ENCODE measurements at regions not wholly inside any gene's neighbourhood (a gene's known extent, or its start where the extent isn't known, plus 50 kb on each side); places are given as distances from the start of the nearest gene placed in this dataset.

DNA sequence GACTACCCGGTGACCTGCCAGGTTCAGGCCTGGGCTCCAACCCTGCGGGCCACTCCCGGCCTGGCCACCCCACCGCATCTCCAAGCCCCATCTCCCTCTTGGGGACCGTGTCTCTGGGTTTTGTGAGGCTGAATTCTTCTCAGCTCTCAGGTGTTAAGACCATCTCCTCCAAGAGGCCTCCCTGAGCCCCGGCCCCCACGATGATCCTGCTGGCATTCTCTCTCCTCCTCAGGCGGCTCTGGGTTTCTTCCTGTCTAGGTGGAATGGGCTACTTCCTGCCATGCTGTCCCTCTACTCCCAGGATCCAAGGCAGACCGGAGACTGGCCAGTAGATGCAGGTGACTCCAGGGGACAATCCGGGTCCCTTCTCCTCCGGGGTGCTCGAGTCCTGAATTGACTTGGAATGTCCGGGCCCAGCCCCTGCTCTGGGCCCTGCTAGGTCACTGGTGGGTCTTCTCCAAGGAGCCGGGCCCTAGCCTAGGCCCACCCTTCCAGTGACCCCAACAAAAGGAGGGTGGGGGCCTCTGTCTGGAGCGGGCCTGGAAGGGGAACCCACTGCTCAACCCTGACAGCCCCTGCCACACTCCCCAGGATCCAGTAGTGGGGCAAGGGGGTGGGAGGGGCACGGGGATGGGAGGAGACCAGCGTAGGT is 219.8 kb downstream of the C9orf50 start:
- no peaks in the 10 kb centered on the region for H3K9me3 Mint-ChIP-seq
- no peak overlapping the region for H3K4me3 Mint-ChIP-seq
- no peaks in the 10 kb centered on the region for H3K36me3 Mint-ChIP-seq (ENCODE audit: low read depth)
- no peaks in the 10 kb centered on the region for H3K36me3 ChIP-seq (ENCODE audit: insufficient read depth, low read length)
- CTCF ChIA-PET = no interaction called here
- H3K27ac ChIP-seq (ENCODE audit: low read depth in 1 of 2, low read length in 2 of 2) = no peak overlapping the region
- H3K4me1 Mint-ChIP-seq (ENCODE audit: low read depth) = peaks cover 4% of the 10 kb centered on the region
- DNase-seq (no peak), ATAC-seq (ENCODE audit: poor library complexity) (no peak)
- TF ChIP-seq, protein P1, sequence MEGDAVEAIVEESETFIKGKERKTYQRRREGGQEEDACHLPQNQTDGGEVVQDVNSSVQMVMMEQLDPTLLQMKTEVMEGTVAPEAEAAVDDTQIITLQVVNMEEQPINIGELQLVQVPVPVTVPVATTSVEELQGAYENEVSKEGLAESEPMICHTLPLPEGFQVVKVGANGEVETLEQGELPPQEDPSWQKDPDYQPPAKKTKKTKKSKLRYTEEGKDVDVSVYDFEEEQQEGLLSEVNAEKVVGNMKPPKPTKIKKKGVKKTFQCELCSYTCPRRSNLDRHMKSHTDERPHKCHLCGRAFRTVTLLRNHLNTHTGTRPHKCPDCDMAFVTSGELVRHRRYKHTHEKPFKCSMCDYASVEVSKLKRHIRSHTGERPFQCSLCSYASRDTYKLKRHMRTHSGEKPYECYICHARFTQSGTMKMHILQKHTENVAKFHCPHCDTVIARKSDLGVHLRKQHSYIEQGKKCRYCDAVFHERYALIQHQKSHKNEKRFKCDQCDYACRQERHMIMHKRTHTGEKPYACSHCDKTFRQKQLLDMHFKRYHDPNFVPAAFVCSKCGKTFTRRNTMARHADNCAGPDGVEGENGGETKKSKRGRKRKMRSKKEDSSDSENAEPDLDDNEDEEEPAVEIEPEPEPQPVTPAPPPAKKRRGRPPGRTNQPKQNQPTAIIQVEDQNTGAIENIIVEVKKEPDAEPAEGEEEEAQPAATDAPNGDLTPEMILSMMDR (IDR thresholded peaks at IDR 0.05) = no peak
- intact Hi-C loops (cut with DNase I, micrococcal nuclease) = no loop called here
- no peak overlapping the region for H3K27ac Mint-ChIP-seq
- peaks cover 4% of the 10 kb centered on the region for H3K4me1 ChIP-seq (ENCODE audit: insufficient read depth, low read length)
- H3K9me3 ChIP-seq (ENCODE audit: control insufficient read depth in 1 of 2, insufficient read depth in 1 of 2, low read length in 2 of 2) = no peaks in the 10 kb centered on the region
- H3K27me3 ChIP-seq (ENCODE audit: control insufficient read depth in 1 of 2, insufficient read depth in 2 of 2, low read length in 2 of 2) = no peaks in the 10 kb centered on the region
- POLR2A ChIA-PET = no interaction called here
- no peak overlapping the region for H3K4me3 ChIP-seq (ENCODE audit: low read length)
- no peaks in the 10 kb centered on the region for H3K27me3 Mint-ChIP-seq

DNA sequence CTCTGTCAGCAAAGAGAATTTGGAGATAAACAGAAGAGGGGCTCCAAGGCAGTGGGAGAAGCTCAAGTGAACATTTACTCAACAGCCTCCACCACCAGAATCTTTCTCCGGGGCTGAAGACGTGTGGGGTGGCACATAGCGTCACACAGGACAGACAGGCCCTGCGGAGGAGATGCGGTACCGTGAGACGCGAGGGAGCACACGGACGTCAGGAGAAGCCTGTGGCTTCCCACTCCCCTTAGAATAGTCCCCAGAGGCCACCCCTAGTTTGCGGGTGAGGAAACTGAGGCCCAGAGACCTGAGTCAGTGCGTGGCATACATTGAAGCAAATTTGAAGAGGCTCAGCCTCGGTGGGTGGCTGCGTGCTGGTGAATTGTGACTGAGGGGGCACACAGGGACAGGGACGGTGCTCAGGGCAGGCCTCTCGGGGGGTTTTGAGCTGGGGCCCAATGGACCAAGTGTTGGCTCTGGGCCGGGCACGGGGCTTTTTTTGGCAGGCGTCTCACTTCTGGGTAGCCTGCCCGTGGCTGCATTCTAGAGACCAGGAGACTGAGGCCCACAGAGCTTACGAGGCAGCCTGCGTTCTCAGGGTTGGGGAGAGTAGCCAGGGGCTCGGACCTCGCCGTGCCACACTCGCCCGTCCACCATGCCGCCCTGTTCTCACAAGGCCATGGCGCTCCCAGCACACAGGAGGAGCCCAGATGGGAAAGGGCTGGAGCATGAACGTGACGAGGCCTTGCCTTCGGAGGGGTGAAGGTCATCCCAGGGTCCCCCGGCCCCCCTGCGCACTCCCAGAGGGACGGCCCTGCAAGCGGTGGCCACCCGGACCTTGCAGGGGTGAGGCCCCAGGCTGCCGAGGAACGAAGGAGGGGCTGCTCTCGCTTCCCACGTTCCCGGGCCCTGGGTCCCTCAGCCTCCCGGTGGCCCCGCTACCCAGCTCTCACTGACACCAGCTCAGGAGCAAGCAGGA is 220.6 kb downstream of the C9orf50 start:
- H3K36me3 Mint-ChIP-seq (ENCODE audit: low read depth) = no peaks in the 10 kb centered on the region
- TF ChIP-seq, protein P1 (IDR thresholded peaks at IDR 0.05) = no peak
- no peak overlapping the region for H3K27ac Mint-ChIP-seq
- Histone ChIP-seq H3K4me3 (ENCODE audit: low read length) (no peak overlapping the region), H3K36me3 (ENCODE audit: insufficient read depth, low read length) (no peaks in the 10 kb centered on the region), H3K27ac (ENCODE audit: low read depth in 1 of 2, low read length in 2 of 2) (no peak overlapping the region), H3K27me3 (ENCODE audit: control insufficient read depth in 1 of 2, insufficient read depth in 2 of 2, low read length in 2 of 2) (no peaks in the 10 kb centered on the region), H3K4me1 (ENCODE audit: insufficient read depth, low read length) (peaks cover 4% of the 10 kb centered on the region), H3K9me3 (ENCODE audit: control insufficient read depth in 1 of 2, insufficient read depth in 1 of 2, low read length in 2 of 2) (no peaks in the 10 kb centered on the region)
- intact Hi-C loops (cut with DNase I, micrococcal nuclease) = no loop called here
- DNase-seq (no peak), ATAC-seq (ENCODE audit: poor library complexity) (no peak)
- H3K4me1 Mint-ChIP-seq (ENCODE audit: low read depth) = peaks cover 4% of the 10 kb centered on the region
- ChIA-PET CTCF (no interaction called here), POLR2A (no interaction called here)
- no peaks in the 10 kb centered on the region for H3K9me3 Mint-ChIP-seq
- H3K27me3 Mint-ChIP-seq = no peaks in the 10 kb centered on the region
- H3K4me3 Mint-ChIP-seq = no peak overlapping the region

DNA sequence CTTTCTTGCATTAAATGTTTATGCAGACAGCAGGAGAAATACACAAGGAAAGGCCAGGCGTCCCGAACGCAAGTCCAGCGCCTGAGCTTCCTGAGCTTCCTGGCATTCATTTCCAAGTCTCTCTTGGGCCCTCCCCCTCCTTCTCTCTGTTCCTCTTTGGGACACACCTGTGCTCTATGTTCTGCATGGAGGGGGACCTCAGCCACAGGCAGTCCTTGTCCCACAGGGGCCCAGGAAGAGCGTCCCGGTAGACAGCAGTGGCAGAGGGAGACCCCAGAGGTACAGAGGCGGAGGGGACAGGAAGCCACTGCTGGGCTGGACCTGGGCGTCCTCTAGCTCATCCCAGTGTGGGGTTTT is 221.3 kb downstream of the C9orf50 start:
- ATAC-seq (ENCODE audit: poor library complexity) (no peak), DNase-seq (no peak)
- Histone ChIP-seq H3K4me1 (ENCODE audit: insufficient read depth, low read length) (peaks cover 4% of the 10 kb centered on the region), H3K27me3 (ENCODE audit: control insufficient read depth in 1 of 2, insufficient read depth in 2 of 2, low read length in 2 of 2) (no peaks in the 10 kb centered on the region), H3K36me3 (ENCODE audit: insufficient read depth, low read length) (no peaks in the 10 kb centered on the region), H3K4me3 (ENCODE audit: low read length) (no peak overlapping the region), H3K9me3 (ENCODE audit: control insufficient read depth in 1 of 2, insufficient read depth in 1 of 2, low read length in 2 of 2) (peaks cover 0 to 2% of the 10 kb centered on the region in 2 experiments), H3K27ac (ENCODE audit: low read depth in 1 of 2, low read length in 2 of 2) (no peak overlapping the region)
- Mint-ChIP-seq H3K4me3 (no peak overlapping the region), H3K27ac (no peak overlapping the region), H3K9me3 (no peaks in the 10 kb centered on the region), H3K4me1 (ENCODE audit: low read depth) (peaks cover 4% of the 10 kb centered on the region), H3K27me3 (no peaks in the 10 kb centered on the region), H3K36me3 (ENCODE audit: low read depth) (no peaks in the 10 kb centered on the region)
- ChIA-PET POLR2A (no interaction called here), CTCF (no interaction called here)
- intact Hi-C loops (cut with DNase I, micrococcal nuclease) = no loop called here
- TF ChIP-seq, protein P1 (IDR thresholded peaks at IDR 0.05) = no peak

Data from CD4-positive, alpha-beta T cell (primary cell).